GM21390 (cell line): ENCODE measurements at regions not wholly inside any gene's neighbourhood (a gene's known extent, or its start where the extent isn't known, plus 50 kb on each side); places are given as distances from the start of the nearest gene placed in this dataset.
"Not testable (repeated sequence)": the region's sequence is repeated elsewhere in the genome, so short reads cannot be mapped to it uniquely, and the experiment has no call there.

Experiments used
- ATAC-seq: cut with Tn5 transposase; IDR thresholded peaks from one replicate; pipeline ENCODE4 v1.9.1; 2021; ENCODE audit not compliant: unreplicated experiment

DNA sequence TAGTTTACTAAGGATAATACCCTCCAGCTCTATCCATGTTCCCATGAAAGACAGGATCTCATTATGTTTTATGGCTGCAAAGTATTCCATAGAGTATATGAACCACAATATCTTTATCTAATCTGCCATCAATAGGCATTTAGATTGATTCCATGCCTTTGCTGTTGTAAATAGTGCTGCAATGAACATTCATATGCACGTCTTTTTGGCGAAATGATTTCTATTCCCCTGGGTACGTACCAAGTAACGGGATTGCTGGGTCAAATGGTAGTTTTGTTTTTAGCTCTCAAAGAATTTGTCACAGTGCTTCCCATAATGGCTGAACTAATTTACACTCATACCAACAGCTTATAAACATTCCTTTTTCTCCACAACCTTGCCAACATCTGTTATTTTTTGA is 750.9 kb downstream of the BRINP3 start:
- ATAC-seq: no peak

DNA sequence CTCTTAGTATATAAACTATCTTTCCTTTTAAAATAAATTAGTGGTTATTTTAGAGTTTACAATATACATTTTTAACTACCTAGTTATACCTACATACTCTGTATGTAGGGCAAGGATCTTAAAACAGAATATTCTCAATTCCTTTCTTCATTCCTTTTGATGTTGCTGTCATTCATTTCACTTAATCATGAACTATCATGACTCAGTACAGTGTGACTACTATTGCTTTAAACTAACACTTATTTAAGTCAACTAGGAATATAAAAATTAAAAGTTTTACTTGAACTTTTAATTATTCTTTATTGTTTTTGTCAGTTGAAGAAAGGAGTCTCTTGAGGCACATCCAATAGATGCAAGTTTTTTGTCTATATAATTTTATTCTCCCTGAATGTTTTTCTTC is 726.4 kb downstream of the BRINP3 start:
- ATAC-seq: no peak

DNA sequence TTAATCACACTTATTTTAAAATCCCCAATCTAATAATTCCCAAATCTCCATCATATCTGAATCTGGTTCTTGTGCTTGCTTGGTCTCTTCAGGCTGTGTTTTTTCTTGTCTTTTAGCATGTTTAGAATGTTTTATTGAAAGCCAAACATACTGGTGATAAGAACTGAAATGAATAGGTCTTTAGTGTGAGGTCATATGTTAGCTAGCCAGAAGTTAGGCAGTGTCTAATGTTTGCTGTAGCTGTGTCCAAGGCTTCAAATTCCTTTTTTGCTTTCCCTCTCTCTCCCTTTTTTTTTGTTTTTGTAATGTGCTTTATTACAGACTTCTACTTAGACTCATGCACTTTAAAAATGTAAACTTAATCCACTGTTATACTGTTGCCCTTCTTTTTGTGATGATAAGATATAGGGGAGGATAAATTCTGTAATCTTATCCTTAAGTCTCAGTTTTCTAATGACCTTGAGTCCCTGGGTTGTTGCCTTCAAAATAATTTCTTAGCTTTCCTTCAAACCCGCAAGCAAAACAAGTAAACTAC is 725.1 kb downstream of the BRINP3 start:
- no peak for ATAC-seq

DNA sequence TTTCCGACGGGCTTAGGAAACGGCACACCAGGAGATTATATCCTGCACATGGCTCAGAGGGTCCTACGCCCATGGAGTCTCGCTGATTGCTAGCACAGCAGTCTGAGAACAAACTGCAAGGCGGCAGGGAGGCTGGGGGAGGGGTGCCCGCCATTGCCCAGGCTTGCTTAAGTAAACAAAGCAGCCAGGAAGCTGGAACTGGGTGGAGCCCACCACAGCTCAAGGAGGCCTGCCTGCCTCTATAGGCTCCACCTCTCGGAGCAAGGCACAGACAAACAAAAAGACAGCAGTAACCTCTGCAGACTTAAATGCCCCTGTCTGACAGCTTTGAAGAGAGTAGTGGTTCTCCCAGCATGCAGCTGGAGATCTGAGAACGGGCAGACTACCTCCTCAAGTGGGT is 722.6 kb downstream of the BRINP3 start:
- not testable (repeated sequence) for ATAC-seq

DNA sequence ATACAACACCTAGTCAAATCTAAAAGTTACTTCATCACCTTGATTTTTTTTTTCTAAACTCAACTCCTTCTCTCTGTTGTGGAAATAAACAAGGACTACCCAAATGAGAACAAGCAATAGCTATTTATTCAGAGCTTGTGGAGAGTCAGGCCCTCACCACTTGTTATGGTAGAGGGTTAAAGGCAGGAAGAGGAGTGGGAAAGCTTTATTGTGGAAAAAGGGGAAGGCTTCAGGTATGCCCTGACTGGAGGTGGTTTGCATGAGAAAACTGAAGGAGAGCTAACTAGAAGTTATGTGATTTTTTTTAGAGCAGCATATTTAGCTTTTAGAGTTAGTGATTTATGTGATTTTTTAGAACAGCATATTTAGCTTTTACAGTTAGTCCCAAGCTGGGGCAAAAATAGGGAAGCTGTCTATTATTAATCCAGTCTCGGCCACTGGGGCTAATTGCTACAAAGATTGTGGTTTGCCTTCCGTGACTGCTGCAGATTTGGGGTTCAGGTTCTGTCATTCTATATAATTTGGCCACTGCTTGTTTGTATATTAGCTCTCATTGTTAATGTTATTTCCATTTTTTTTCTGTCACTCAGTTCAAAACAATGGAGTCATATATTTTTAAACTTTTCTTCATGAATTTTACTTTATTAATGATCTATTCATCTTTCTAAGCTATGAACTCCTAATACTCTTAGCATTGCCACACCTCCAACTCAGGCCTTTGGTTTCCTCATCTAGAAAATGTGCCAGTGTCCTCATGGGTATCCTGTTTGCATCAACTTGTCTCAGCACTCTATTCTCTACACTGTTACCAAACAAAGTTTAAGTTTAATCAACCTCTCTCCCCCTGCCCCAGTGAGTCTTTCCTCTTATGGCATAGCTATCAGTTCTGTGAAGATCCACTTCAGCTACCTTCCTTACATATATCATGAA is 713.0 kb downstream of the BRINP3 start:
- ATAC-seq: no peak

DNA sequence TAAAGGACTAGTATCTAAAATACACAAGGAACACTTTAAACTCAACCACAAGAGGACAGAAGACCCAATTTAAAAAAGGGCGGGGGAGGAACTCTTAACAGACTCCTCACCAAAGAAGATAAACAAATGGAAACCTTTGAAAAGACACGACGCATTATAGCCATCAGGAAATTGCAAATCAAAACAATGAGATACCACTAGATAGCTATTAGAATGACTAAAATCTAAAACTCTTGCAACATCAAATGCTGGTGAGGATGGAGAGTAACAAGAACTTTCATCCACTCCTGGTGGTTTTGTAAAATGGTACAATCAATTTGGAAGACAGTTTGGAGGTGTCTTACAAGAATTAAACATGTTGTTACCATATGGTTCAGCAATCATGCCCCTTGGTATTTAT is 708.2 kb downstream of the BRINP3 start:
- no peak for ATAC-seq

DNA sequence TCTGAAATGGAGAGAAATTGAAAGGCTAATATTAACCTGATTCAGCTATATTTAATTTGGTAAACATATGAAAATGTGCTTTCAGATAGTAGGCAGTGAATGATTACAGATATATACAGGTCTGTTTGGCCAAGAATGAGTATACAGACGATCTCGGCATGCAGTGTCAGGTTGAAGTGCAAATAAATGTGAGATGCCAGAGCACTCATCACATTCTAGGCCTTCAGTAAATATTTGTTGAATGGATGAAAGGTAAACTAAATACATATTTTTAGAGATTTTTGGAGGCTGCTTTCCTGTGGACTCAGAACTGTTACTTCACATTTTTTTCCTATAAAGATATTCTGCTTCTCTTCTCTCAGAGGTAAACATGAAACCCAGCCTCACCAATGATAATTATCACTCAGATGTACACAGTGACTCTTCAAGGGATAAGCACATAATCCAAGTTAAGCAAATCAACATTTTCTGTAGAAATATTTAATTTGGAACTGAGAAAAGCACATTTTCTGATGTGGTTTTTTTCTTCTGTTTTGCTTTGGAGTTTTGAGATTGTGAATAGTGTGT is 702.9 kb downstream of the BRINP3 start:
- no peak for ATAC-seq

DNA sequence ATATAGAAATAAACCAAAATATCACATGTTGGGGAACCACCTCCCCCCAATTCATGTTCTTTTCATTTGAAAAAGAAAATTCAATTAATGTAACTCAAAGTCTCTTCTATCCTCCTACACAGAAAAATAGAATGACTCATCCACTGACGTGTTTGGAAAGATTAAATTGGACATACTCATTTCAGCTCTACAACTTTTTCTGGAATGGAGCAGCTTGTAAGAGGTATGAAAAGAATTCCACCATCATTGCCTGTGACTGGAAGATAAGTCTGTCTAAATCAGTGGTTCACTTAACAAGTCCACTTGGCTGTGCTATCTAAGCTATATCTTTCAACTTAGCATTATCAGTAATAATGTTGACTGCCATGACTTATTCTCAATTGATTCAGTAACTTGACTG is 702.3 kb downstream of the BRINP3 start:
- ATAC-seq: no peak

DNA sequence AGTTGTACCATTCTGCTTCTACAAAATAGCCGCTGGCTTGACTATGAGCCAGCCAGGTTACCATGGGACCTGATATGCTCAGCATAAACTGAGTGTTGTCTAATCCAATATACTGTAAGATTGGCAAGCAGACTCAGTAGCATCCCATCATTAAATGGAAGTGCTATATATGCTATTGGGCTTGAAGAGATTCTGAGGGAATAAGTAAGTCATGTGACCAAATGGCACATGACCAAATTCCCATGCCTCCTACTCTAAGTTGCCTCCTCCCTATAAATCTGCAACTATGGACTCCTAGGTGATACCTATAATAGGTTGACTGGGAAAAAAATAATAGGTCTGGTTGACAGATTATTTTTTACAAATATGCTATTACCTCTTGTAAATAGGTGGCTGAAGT is 698.6 kb downstream of the BRINP3 start:
- ATAC-seq: no peak

DNA sequence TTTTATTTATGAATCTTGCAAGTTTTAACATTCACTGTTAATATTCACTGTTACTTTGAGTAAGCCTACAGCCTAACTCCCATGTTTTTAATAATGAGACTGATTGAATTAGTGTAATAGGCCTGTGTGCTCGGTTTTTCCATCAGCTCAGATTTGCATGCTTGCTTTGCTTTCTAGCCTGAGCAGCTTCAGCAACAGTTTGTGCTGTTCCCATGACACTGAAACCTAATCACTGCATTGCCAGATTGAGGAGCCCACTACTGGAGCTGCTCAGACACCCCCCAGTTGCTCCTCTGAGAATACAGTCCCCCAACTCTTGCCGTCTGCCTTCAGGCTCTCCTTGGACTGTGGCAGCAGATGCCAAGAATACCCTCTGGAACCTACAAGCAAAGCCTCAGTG is 695.4 kb downstream of the BRINP3 start:
- ATAC-seq: no peak

DNA sequence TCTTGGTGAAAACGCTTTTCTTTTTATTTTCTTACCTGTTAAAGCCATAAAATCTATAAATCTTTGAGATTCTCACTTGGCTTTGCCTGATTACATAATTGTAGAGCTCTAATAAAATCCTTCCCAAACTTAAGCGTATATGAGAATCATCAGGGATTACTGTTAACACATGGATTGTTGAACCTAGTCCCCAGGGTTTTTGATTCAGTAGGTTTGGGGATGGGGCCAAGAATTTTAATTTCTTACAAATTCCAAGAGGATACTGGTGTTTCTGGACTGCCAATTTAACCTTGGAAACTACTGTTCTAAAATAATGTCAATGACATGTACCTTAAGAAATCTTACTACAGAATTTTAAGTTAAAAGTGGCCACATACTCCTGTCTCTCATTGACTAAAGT is 694.2 kb downstream of the BRINP3 start:
- ATAC-seq: no peak

DNA sequence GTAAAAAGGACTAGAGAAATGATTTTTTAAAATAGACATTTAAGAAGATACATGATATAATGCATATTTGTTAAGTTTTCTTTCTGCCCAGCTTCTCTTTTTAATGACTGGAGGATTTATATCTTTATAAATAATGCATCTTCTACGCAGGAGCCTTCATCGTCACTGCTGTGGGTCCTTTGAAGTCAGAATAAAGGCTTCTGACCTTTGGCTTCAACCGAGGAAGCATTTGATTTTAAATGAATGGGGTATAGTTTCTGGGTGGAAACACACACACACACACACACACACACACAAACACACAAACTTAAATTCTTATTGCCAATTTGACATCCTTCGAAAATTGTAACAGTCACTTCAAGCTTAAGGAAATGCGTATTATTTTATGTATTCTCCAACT is 690.9 kb downstream of the BRINP3 start:
- no peak for ATAC-seq

DNA sequence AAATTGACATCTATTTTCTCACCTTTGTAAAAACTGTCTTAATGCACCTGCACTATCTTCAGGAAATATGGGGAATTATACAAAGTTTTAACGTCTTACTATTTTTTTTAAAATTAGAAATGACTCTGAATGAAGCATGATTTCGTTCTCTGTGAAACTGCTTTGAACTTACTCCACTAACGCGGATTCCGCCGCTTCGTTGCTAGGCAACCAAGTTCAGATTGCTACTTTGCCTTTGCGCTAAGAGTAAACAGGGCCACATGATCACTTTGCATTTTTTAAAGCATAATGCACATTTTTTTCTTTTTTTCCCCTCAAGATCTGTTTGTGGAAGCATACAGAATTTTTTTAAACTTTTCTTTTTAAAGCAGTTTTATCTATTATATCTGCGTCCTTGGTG is 690.5 kb downstream of the BRINP3 start:
- no peak for ATAC-seq

DNA sequence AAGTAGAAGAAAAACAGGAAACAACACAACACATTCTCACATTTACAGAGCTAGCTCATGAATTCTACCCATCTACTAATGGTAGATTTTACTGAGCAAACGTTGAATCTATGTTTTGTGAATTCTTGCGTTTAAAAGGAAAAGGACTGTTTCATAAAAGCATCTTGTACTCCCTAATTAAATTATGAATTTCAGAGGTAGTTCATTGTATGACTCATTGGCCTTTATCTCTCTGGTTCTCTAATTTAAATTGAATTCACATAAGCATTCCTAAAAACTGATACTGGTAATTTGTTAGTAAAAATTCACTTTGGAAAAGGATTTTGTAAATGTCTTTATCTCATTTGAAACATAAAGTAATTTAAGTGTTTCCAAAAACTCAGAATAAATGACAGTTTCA is 687.3 kb downstream of the BRINP3 start:
- no peak for ATAC-seq

DNA sequence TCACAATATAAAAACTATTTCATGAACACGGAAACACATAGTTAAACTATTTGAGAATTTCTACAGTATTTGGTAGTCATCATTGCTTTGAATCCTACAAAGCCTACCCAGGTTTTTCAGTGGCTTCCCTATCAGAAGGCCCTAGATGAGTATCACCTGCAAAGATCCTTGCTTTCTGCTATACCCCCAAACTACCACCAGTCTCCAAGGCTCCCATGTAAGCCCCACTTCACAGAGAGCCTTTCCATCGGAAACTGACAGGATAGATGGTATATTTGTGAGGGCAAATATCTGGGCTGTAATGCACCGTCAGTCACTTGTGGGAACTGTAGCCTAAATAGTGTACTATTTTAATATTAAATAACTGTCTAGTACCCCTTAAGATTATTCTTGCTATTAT is 674.3 kb downstream of the BRINP3 start:
- ATAC-seq: no peak

DNA sequence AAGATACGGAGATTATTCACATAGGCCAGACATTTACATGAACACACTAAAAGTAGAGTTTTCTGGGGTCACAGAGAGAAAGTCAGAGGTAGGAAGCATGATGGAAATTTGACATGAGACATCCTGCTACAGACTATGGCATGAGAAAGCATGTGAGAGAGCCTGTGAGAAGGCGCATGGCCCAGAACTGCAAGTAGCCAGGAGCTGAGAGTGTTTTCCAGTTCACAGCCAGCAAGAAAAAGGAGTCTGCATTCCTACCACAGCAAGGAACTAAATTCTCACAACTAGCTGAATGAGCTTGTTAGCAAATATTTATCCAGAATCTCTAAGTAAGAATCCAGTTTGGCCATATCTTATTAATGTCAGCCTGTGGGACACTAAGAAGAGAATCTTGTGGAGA is 673.3 kb downstream of the BRINP3 start:
- ATAC-seq: no peak

DNA sequence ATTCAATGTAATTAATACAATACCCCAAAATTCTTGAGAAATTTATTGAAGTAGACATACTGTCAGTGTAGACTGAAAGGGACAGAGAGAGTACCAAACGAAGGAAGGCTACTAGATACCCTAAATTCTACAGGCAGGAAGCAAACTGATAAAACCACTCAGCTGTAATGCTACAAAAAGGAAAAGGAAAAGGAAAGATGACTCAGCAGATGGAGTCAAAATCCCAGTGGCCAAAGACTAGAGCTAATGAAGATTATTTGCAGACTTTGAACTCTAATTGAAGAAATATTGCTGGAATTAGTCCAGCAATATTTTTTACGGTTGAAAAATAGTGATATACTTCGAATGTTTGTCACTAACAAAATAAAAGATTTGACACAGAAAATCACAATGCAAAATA is 671.9 kb downstream of the BRINP3 start:
- ATAC-seq: no peak

DNA sequence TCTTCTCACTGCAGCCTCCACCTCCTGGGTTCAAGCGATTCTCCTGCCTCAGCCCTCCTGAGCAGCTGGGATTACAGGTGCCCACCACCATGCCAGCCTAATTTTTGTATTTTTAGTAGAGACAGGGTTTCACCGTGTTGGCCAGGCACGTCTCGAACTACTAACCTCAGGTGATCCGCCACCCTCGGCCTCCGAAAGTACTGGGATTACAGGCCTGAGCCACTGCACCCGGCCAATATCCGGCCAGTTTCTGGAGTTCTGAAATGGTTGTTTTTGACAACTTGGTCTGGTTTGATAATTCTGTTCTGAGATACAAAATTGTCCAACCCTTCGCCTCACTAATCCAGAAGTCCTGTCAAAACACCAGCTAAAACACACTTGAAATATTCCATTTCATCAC is 667.0 kb downstream of the BRINP3 start:
- ATAC-seq: not testable (repeated sequence)

DNA sequence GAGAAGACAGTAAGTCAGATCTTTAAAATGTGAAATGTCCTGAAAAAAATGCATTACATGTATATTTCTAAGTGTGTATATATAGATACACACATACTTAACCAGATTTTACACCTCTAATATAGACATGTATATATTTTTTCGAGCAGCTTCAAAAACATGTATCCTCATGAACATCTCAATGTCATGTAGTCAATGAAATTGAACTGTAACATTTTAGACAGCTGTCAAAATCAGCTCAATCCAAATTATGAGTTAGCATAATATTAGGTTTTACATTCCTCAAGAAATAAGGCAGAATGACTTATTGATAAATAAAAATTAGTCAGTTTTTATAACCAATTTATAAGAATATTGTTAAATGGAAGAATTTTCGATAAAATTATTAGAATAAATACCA is 665.7 kb downstream of the BRINP3 start:
- ATAC-seq: no peak

DNA sequence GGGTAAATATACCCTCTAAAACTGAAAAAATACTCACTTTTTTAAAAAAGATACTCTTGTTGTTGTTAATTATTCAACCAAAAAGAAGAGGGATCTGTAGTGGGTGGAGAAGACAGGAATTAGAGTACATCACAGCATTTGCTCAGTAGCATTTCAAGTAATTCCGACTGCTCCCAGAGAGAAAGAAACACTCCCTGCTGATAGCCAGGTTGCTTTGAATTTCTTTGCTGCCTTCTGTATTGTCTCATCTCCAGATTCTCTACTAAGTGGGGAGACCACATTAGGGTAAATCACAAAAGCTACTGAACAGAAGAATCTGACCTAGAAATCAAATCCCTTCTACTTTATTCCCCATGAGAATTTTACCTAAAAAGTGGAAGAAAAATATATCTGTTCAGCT is 661.1 kb downstream of the BRINP3 start:
- no peak for ATAC-seq

DNA sequence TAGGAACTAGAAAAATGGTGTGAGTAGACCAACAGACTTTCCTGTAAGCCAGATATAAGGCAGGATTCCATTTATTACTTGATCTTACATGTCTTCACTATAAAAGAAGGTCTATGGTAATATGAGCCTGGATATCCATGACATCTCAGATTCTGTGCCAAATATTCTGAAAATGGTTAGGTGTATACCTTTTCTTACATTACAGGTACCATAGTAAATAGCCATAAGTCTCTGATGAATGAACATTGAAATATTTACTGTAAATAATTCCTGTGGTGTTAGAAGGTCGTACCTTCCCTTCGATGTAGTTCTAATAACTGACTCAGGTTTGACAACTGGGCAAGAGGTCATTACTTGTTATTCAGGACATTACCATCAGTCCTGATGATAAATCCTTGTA is 657.9 kb downstream of the BRINP3 start:
- no peak for ATAC-seq

DNA sequence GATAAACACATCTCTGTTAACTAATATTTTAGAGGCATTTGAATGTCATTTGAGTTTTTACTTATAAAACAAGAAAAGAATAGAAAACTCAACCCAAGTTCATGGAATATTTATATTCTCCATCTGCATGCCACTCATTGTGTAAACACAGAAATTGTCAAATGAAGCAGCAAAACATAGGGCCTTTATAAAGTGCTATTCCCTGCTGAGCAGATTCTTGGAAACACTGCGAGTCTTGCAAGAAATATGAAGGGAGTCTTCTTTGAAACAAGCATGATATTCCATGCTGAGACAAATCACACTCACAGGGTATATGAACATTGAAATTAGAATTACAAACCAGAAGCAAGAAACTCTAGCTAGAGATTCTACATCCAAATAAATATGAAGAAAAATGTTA is 655.8 kb downstream of the BRINP3 start:
- ATAC-seq: no peak
